GM21786 (cell line): ENCODE measurements at regions not wholly inside any gene's neighbourhood (a gene's known extent, or its start where the extent isn't known, plus 50 kb on each side); places are given as distances from the start of the nearest gene placed in this dataset.

Experiments
- ATAC-seq: cut with Tn5 transposase; IDR thresholded peaks from one replicate; pipeline ENCODE4 v1.9.1; 2021; ENCODE audit not compliant: unreplicated experiment

DNA sequence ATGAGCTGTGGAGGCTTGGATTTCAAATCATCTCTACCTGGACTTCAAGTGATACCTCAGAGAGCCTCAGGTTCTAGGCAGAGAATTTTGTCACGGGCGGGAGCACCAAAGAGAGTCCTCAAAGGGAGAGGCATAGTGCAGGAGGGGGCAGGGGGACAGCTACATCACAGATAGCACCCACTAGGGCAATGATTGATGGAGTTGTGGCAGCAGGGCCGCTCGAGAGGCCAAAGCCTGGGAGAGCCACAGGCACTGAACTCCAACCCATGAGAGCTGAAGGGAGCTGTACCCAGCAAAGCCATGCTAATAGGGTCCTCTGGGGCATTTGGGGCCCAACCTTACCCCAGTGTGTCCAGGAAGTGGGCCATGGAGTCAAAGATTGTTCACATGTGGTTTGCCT lies 232.0 kb upstream of the PCDH15 start:
- no peak for ATAC-seq

DNA sequence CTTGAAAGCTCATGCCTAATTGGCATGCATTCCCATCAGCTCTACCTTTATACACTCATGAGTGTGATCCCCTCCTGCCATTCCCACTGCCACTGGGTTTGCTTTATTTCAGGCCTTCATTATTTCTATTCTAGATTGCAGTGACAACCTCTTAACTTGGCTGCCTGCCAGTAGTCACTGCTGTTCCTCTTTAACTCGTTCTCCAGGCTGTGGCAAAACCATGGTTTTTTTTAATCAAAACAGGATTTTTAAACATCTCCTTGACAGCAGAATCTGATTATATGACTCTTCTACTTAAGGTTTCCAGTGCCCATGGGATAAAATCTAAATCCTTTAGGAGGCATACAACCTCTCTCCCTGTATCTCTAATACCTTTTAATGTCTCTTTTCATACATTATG lies 223.7 kb upstream of the PCDH15 start:
- ATAC-seq, result no peak

DNA sequence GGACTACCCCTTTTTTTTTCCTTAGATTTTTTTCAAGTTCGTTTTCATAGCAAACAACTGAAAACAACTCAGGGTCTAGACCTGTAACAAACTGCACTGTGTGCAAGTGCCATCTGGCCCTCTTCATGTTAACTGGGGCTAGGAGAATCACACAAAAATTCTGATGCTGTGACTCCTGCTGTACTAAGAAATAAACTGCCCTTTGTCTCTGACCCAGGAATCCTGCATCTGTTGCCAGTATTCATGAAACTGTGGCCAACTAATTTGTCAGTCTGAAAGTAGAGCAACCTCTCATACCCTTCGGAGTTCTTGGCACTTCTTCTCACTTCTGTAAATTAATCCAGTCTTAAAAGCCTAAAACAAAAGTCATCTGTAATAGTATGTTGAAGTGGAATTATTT lies 218.4 kb upstream of the PCDH15 start:
- no peak for ATAC-seq

DNA sequence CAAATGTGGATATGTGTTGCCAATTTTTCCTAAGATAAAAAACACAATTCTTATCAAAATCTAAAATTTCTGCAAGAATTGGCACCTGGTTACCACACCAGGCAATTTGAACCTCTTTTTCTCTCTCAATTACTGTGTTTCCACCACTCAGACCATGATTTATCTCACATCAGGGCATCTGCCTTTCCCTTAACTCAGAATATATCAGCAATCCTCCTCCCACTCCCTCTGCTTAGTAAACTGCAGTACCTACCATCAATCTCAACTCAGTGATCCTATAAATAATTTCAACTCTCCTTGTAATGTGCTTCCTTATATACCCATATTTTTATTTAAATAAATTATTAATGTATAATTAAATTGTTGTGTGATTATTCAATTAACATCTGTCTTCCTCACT lies 212.3 kb upstream of the PCDH15 start:
- no peak for ATAC-seq

GRCh38 chr10:55002420-55002819 lies 201.4 kb upstream of the PCDH15 start:
- no peak for ATAC-seq

DNA sequence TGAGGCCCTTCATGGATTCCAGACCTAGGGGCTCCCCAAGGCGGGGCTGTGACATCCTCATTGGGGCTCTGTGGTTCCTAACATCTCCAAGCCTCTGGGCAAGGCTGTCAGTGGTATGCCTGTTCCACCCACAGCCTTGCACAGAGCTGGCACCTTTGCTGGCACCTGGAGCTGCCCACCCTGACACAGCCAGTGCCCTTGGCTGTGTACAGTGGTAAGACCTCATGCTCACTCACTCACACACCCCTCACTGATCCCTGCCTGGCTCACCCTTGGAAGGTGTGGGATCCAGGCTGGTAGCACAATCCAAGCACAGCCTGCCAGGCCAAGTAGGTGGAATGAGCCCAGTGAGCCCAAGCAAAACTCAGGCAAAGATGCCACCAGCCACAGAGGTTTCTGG lies 200.4 kb upstream of the PCDH15 start:
- no peak for ATAC-seq

DNA sequence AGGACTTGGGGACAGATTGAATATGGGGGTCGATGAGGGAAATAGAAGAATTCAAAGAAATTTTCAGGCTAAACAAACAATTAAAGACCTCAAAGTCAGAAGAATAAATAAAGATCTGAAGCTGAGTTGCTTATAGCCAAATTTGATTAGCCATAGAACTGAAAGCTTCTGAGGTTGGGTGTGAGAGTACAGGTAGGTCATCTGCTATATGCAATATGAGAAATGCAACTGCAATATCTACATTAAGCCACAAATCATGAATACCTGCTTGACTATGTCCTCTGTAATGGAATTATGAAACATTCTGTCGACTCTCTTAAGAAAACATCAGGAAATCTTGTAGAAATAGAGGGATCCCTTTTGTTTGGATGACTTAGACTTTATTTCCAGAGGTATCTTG lies 192.1 kb upstream of the PCDH15 start:
- no peak for ATAC-seq

DNA sequence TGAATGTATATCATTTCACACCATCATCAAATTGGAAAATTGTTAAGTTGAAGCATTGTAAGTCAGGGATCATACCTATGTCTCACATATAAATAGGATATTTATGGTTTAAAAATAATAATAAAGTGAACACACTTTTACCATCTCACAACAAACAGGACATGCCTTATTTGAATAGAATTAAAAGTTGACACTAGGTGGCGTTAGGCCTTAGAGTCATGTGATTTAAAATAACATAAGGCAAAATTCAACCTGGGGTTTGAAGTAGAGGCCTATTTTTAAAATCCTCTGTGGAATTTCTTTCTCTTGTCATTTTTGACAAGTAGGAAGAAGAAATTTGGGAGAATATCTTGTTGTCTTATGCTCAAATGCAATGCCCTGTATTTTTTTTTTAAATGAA lies 184.7 kb upstream of the PCDH15 start:
- ATAC-seq, result no peak

- ATAC-seq, result no peak
These were observed 182.2 kb upstream of the PCDH15 start for GRCh38 chr10:54983255-54983654.

DNA sequence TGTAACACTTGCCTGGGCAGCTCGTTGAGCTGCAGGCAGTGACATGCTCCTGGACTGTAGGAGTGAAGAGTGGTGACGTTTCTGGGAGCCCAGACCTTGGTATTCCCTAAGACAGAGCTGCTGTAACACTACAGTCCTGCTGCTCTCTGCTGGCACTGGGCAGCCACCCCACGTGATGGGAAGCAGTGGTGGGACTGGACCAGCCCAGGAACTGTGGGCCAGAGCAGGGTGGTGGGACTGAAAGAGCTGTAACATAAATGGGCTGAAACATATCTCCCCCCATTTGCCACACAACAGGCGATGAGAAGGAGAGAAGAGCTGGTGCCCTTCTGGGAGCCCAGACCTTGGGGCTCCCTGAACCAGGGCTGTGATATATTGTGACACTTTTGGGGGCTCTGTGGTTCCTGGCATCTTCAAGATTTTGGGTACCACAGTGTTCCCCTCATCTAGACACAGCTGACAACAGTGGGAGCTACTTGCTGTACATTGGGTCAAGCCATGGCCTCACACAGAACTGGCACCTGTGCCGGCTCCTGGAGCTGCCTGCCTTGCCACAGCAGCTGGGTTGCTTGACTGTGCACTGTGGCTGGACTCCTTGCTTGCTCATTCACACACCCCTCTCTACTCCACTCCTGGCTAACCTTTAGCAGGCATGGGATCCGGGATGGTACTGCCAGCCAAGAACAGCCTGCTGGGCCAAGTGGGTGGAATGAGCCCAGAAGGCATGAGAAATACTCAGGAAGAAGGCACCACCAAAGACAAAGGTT lies 161.3 kb upstream of the PCDH15 start:
- no peak for ATAC-seq

DNA sequence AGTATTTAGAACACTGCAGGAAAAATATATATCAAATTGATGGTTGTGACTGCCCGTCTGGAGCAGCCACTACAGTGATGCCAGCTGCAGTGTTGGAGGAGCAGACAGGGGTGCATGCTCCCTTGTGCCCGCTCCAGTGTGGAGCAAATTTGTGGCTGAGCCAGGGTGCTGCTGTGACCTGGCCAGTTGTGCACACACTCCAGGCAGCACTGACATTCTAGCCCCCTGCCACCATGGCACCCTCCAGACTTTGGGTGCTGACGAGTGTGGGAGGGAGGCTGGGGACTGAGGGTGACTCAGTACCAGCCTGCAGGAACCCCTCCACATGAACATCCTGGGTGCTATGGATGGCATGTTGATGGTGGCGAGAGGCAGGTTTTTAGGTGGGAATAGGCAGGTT lies 160.0 kb upstream of the PCDH15 start:
- no peak for ATAC-seq

GRCh38 chr10:54958844-54959243 lies 157.8 kb upstream of the PCDH15 start:
- no peak for ATAC-seq

DNA sequence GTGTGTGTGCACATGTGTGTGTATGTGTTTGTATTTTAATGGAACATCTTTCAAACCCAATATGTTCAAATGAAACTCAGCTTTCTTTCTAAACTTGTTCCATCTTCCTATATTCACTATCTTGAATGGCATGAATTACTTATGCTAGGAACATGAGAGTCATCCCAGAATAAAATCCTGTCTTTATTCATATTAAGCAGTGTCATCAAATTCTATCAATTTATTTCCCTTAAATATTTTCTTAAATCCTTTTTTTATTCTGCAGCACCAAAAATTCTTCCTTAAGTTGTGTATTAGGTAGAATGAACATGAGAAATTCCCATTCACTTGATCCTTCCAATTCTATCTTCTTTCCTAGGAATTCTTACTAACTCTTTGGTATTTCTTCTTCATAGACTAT lies 146.6 kb upstream of the PCDH15 start:
- no peak for ATAC-seq

DNA sequence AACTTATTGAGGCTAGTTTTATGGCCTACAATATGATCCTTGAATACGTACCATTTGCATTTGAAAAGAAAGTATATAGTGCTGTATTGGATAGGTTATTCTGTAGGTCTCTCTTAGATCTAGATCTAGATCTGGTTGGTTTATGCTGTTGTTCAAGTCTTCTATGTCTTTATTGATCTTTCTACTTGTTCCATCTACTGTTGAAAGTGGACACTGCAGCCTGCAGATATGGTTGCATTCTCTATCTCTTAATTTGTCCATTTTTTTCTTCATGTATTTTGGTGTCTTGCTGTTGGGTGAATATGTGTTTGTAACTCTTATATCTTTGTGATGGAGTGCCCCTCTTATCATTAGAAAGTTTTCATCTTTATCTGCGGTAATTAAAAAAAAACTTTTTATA lies 139.4 kb upstream of the PCDH15 start:
- no peak for ATAC-seq

- no peak for ATAC-seq
These were observed 113.0 kb upstream of the PCDH15 start for GRCh38 chr10:54914049-54914448.

- ATAC-seq, result no peak
These were observed 108.1 kb upstream of the PCDH15 start for GRCh38 chr10:54909165-54909564.

GRCh38 chr10:54908019-54908418 lies 107.0 kb upstream of the PCDH15 start:
- no peak for ATAC-seq

DNA sequence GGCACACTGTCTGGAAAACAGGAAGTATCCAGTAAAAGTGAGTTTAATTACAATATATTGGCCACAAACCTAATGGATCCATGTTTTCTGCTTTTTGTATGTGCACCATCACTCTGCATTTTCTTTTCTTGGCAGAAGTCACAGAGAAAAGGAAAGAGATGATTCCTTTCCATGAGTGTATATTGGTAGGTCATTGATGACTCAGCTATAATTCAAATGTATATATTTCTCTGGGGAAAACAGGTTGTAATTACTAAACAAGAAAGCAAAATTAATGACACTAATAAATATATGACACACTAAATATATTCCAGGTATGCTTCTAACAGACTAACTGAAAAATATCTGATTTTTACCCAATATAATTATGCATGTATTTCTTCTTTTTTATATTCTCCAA lies 105.9 kb upstream of the PCDH15 start:
- no peak for ATAC-seq

DNA sequence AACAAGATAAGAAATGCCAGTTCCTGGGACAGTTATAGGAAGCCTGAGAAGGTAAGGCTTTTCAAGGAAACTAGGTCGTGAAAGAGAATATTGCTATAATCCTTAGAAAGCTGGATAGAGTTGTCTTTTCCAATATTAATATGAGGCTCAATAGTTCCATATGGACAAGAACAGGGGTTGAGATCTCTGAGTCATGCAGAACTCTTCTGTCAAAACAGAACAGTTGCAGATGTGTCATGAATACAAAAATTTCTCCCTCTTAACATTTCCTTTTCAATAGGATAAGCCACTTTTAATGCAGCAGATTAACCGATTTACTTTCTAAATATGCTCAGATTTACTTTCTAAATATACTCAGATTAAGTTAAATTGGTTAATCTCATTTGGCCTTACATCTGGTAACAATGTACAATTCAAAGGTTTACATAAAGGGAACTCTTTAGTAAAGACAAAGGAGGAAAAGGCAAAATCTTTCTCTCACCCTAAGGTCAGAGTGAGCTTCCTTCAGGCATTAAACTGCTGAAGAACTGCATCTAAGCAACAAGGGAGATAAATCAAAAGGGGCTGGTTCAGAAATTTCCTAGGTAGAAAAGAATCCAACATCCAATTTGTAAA lies 104.7 kb upstream of the PCDH15 start:
- no peak for ATAC-seq

GRCh38 chr10:54904833-54905232 lies 103.8 kb upstream of the PCDH15 start:
- no peak for ATAC-seq

GRCh38 chr10:54903745-54904144 lies 102.7 kb upstream of the PCDH15 start:
- no peak for ATAC-seq

GRCh38 chr10:54900584-54900983 lies 99.6 kb upstream of the PCDH15 start:
- peak; percentile 77 for ATAC-seq

DNA sequence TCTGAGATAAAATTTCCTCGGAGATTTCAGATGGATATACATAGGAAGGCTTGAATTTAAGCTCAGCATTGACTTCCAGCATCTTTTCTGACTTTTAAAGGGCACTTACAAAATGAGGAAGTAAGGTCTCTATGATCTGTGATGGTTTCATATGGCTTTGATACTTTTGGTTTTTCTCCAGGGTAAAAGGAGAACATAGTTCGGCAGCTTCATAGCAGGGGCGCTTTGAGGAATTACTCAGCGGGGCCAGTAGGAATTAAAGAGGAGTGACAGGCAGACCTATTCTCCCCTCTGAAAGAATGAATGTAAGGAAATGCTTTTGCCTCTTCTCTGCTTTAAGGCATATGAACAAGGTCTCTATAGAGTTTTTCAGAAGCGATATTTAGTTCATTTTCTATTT lies 80.0 kb upstream of the PCDH15 start:
- ATAC-seq, result no peak
